Posterior cingulate gyrus (tissue), 11 donors: ENCODE measurements at regions not wholly inside any gene's neighbourhood (a gene's known extent, or its start where the extent isn't known, plus 50 kb on each side); places are given as distances from the start of the nearest gene placed in this dataset.
"Not testable (repeated sequence)": the region's sequence is repeated elsewhere in the genome, so short reads cannot be mapped to it uniquely, and the experiment has no call there.

Experiments
- DNase-seq, 10 donors: peaks; one replicate each; pipeline versions ENCODE4 v3.0.0 to v3.0.0-alpha.2; 2020 to 2021; ENCODE audit warnings: mixed read lengths in 3 of 10
- intact Hi-C: fragments of 100-400 bp; cut with DNase I; formaldehyde crosslinking; loops from one replicate; pipeline ENCODE4 v1.15.1; 2023

GRCh38 chr6:91240878-91241603 is 654.2 kb upstream of the MAP3K7 start:
- no peak for DNase-seq
- intact Hi-C loops: no loop called here

- no peak for DNase-seq
- intact Hi-C loops: no loop called here
These were observed 634.3 kb upstream of the MAP3K7 start for GRCh38 chr6:91221072-91221720.

- peak in 2 of 10 donors; percentile 49 to 51 for DNase-seq
- intact Hi-C loops: no loop called here
These were observed 626.5 kb upstream of the MAP3K7 start for GRCh38 chr6:91213229-91213901.

GRCh38 chr6:91198588-91199255 is 611.9 kb upstream of the MAP3K7 start:
- no peak for DNase-seq
- intact Hi-C loops: no loop called here

GRCh38 chr6:91196729-91197128 is 609.9 kb upstream of the MAP3K7 start:
- intact Hi-C loops: no loop called here
- no peak for DNase-seq

- DNase-seq: no peak
- intact Hi-C loops: no loop called here
These were observed 606.6 kb upstream of the MAP3K7 start for GRCh38 chr6:91193446-91193845.

- DNase-seq, intact Hi-C loops: not testable (repeated sequence)
These were observed 603.2 kb upstream of the MAP3K7 start for GRCh38 chr6:91190041-91190440.

GRCh38 chr6:91185072-91185471 is 598.2 kb upstream of the MAP3K7 start:
- no peak for DNase-seq
- intact Hi-C loops: no loop called here

- no peak for DNase-seq
- intact Hi-C loops: no loop called here
These were observed 594.5 kb upstream of the MAP3K7 start for GRCh38 chr6:91181416-91181815.

GRCh38 chr6:91173651-91174050 is 586.8 kb upstream of the MAP3K7 start:
- intact Hi-C loops: no loop called here
- DNase-seq: no peak

- no peak for DNase-seq
These were observed 586.3 kb upstream of the MAP3K7 start for GRCh38 chr6:91173186-91173585.

GRCh38 chr6:91171754-91172462 is 585.0 kb upstream of the MAP3K7 start:
- no peak for DNase-seq
- intact Hi-C loops: no loop called here

More at GRCh38 chr6:91173186-91173585, 586.3 kb upstream of the MAP3K7 start:
- intact Hi-C loops: no loop called here

- DNase-seq: no peak
- intact Hi-C loops: no loop called here
These were observed 581.0 kb upstream of the MAP3K7 start for GRCh38 chr6:91167846-91168245.

- intact Hi-C loops: no loop called here
- DNase-seq: no peak
These were observed 579.6 kb upstream of the MAP3K7 start for GRCh38 chr6:91166271-91167046.

GRCh38 chr6:91164105-91164504 is 577.2 kb upstream of the MAP3K7 start:
- intact Hi-C loops: no loop called here
- no peak for DNase-seq

GRCh38 chr6:91161246-91161645 is 574.4 kb upstream of the MAP3K7 start:
- DNase-seq: no peak
- intact Hi-C loops: no loop called here

GRCh38 chr6:91155129-91155785 is 568.4 kb upstream of the MAP3K7 start:
- DNase-seq: no peak
- intact Hi-C loops: no loop called here

GRCh38 chr6:91152824-91153223 is 566.0 kb upstream of the MAP3K7 start:
- no peak for DNase-seq
- intact Hi-C loops: no loop called here
